OCI-LY7 (cell line): ENCODE measurements at regions not wholly inside any gene's neighbourhood (a gene's known extent, or its start where the extent isn't known, plus 50 kb on each side); places are given as distances from the start of the nearest gene placed in this dataset.

Experiments
- BruUV-seq: library from RNA; stranded (reverse); fragments of 400-500 nt; replicated peaks from 2 replicates; lab custom pipeline; 2021; lab: Mats Ljungman, UMichigan
- CTCF ChIA-PET: fragments of 300-600 bp; sonication (Branson Sonifier 250); formaldehyde crosslinking; loops from one replicate; lab custom pipeline; 2022; ENCODE audit warnings: antibody characterized with exemption; ENCODE audit not compliant: unreplicated experiment; lab: Charles Lee
- POLR2A ChIA-PET: fragments of 300-600 bp; sonication (Branson Sonifier 250); formaldehyde crosslinking; loops from one replicate; lab custom pipeline; 2022; ENCODE audit warnings: antibody characterized with exemption; lab: Charles Lee
- DNase-seq: peaks from one replicate; pipeline ENCODE4 v3.0.0-alpha.2; 2015; ENCODE audit warnings: low spot score
- H2AFZ ChIP-seq: fragments of 200-600 bp; sonication (generic), shearing (Covaris generic); 2 replicates; pipeline ENCODE4 v1.6.1; 2014; ENCODE audit warnings: mild to moderate bottlenecking, antibody characterized with exemption, low read length, moderate library complexity
- H3K27ac ChIP-seq: fragments of 200-600 bp; sonication (generic); 2 replicates; pipeline ENCODE4 v1.5.1; 2014; ENCODE audit warnings: mixed run types, low read depth, mild to moderate bottlenecking, moderate library complexity, low read length, inconsistent platforms; ENCODE audit not compliant: poor library complexity, severe bottlenecking
- H3K36me3 ChIP-seq: fragments of 200-600 bp; sonication (generic); 2 replicates; pipeline ENCODE4 v1.6.1; 2014; ENCODE audit warnings: mild to moderate bottlenecking, antibody characterized with exemption, low read length, moderate library complexity, mixed read lengths; ENCODE audit not compliant: insufficient read depth
- H3K4me1 ChIP-seq: fragments of 200-600 bp; sonication (generic); 2 replicates; pipeline ENCODE4 v1.5.1; 2014; ENCODE audit warnings: mild to moderate bottlenecking, low read length; ENCODE audit not compliant: insufficient read depth, poor library complexity, severe bottlenecking
- H3K4me2 ChIP-seq: fragments of 200-600 bp; sonication (generic); 2 replicates; pipeline ENCODE4 v1.6.1; 2014; ENCODE audit warnings: mild to moderate bottlenecking, low read length
- H3K4me3 ChIP-seq: fragments of 200-600 bp; sonication (generic); 2 replicates; pipeline ENCODE4 v1.5.1; 2014; ENCODE audit warnings: mild to moderate bottlenecking, low read depth, low read length; ENCODE audit not compliant: poor library complexity, severe bottlenecking
- H3K79me2 ChIP-seq: fragments of 200-600 bp; sonication (generic); 2 replicates; pipeline ENCODE4 v1.6.1; 2016; ENCODE audit warnings: low read depth, mild to moderate bottlenecking, low read length, moderate library complexity, mixed read lengths; ENCODE audit not compliant: insufficient read depth
- H3K9me2 ChIP-seq: fragments of 200-600 bp; sonication (generic); 2 replicates; pipeline ENCODE4 v1.6.1; 2016; ENCODE audit warnings: mild to moderate bottlenecking, low read length, mixed read lengths; ENCODE audit not compliant: insufficient read depth
- H3K9me3 ChIP-seq: fragments of 200-600 bp; sonication (generic); 2 replicates; pipeline ENCODE4 v1.6.1; 2014; ENCODE audit warnings: mild to moderate bottlenecking, mixed run types, low read length, mixed read lengths
- H4K20me1 ChIP-seq: fragments of 200-600 bp; sonication (generic); 2 replicates; pipeline ENCODE4 v1.6.1; 2014; ENCODE audit warnings: mild to moderate bottlenecking, antibody characterized with exemption, low read length, moderate library complexity, mixed read lengths; ENCODE audit not compliant: insufficient read depth
- EZH2phosphoT487 ChIP-seq: fragments of 200-600 bp; sonication (generic); IDR thresholded peaks from 2 replicates; pipeline ENCODE4 v1.6.1; 2018; ENCODE audit warnings: low read depth, borderline replicate concordance, mild to moderate bottlenecking, mixed run types, antibody characterized with exemption, low read length, moderate library complexity, mixed read lengths
- intact Hi-C: fragments of 100-400 bp; cut with micrococcal nuclease; formaldehyde crosslinking; loops from one replicate; pipeline ENCODE4 v1.10.0; 2022; ENCODE audit not compliant: unreplicated experiment
- TF ChIP-seq, protein P1 (sequence below): fragments of 200-600 bp; sonication (generic); conservative IDR thresholded peaks from 2 replicates; pipeline ENCODE4 v1.5.1; 2014; ENCODE audit warnings: mild to moderate bottlenecking, antibody characterized with exemption, low read length, moderate library complexity, mixed read lengths

DNA sequence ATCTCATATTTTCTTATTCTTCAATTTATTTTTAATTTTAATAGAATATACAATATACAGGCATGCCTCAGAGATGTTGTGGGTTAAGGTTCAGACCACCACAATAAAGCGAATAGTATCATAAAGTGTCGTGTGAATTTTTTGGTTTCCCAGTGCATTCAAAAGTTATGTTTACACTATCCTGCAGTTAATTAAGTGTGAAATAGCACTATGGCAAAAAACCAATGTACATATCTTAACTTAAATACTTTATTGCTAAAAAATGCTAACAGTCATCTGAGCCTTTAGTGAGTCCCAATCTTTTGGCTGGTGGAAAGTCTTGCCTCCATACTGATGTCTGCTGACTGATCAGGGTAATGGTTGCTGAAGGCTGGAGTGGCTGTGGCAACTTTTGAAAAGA lies 637.6 kb downstream of the TDRD15 start:
- no peaks in the 10 kb centered on the region for H3K36me3 ChIP-seq
- no peak overlapping the region for H3K27ac ChIP-seq
- no peaks in the 10 kb centered on the region for H3K4me1 ChIP-seq
- POLR2A ChIA-PET, result no interaction called here
- no peaks in the 10 kb centered on the region for H3K9me3 ChIP-seq
- TF ChIP-seq, protein P1, sequence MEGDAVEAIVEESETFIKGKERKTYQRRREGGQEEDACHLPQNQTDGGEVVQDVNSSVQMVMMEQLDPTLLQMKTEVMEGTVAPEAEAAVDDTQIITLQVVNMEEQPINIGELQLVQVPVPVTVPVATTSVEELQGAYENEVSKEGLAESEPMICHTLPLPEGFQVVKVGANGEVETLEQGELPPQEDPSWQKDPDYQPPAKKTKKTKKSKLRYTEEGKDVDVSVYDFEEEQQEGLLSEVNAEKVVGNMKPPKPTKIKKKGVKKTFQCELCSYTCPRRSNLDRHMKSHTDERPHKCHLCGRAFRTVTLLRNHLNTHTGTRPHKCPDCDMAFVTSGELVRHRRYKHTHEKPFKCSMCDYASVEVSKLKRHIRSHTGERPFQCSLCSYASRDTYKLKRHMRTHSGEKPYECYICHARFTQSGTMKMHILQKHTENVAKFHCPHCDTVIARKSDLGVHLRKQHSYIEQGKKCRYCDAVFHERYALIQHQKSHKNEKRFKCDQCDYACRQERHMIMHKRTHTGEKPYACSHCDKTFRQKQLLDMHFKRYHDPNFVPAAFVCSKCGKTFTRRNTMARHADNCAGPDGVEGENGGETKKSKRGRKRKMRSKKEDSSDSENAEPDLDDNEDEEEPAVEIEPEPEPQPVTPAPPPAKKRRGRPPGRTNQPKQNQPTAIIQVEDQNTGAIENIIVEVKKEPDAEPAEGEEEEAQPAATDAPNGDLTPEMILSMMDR, result no peak
- no peak for TF ChIP-seq EZH2phosphoT487
- H3K4me3 ChIP-seq, result no peak overlapping the region
- CTCF ChIA-PET, result no interaction called here
- no peak for DNase-seq
- intact Hi-C loops, result no loop called here
- no peak overlapping the region for H2AFZ ChIP-seq
- no peak overlapping the region for H3K4me2 ChIP-seq
- H3K9me2 ChIP-seq, result no peaks in the 10 kb centered on the region
- H4K20me1 ChIP-seq, result no peaks in the 10 kb centered on the region
- no peaks in the 10 kb centered on the region for H3K79me2 ChIP-seq
- no TSS peak for BruUV-seq

DNA sequence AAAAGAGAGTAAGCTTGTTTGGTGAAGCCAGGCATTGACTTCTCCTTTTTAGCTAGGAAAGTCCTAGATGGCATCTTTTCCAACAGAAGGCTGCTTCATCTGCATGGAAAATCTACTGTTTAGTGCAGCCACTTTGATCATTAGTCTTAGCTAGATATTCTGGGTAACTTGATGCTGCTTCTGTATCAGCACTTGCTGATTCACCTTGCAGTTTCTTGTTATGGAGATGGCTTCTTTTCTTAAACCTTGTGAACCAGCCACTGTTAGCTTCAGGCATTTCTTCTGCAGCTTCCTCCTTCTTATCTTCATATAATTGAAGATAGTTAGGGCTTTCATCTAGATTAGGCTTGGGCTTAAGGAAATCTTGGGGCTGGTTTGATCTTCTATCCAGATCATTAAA lies 639.7 kb downstream of the TDRD15 start:
- Histone ChIP-seq H3K9me2 (no peaks in the 10 kb centered on the region), H3K79me2 (no peaks in the 10 kb centered on the region), H3K9me3 (no peaks in the 10 kb centered on the region), H3K36me3 (no peaks in the 10 kb centered on the region), H2AFZ (no peak overlapping the region), H4K20me1 (no peaks in the 10 kb centered on the region), H3K4me1 (no peaks in the 10 kb centered on the region), H3K4me3 (no peak overlapping the region), H3K4me2 (no peak overlapping the region), H3K27ac (no peak overlapping the region)
- BruUV-seq, result no TSS peak
- ChIA-PET POLR2A (interaction anchor here (1.2 kb wide), 1 partner anchor 15 kb away, joined by 3 read pairs; no protein-coding TSS in a partner anchor), CTCF (no interaction called here)
- DNase-seq, result no peak
- TF ChIP-seq, protein P1, result no peak
- TF ChIP-seq EZH2phosphoT487, result no peak
- intact Hi-C loops, result no loop called here

DNA sequence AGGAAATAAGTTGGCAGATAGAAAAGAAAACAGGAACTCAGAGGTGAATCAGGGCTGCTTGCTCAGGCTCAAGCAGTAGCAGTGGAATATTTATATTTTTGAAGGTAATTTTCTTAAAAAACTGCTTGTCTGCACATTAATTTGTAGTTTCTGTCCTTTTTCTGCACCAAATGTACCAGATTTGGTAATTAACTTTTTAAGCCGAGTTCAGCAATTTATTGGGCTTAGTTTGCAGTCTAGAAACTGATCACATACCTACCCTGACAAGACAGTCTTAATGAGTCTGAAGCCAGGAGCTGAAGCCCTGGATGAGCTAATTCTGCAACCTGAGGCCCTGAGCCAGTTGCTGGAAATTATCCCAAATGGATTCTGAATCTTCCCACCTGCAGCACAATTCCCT lies 647.0 kb downstream of the TDRD15 start:
- H3K4me2 ChIP-seq, result no peak overlapping the region
- no peak for DNase-seq
- no peak overlapping the region for H3K4me3 ChIP-seq
- H3K4me1 ChIP-seq, result no peaks in the 10 kb centered on the region
- TF ChIP-seq EZH2phosphoT487, result no peak
- TF ChIP-seq, protein P1, result no peak
- H3K36me3 ChIP-seq, result no peaks in the 10 kb centered on the region
- H3K9me3 ChIP-seq, result no peaks in the 10 kb centered on the region
- intact Hi-C loops, result no loop called here
- no peaks in the 10 kb centered on the region for H3K79me2 ChIP-seq
- no peaks in the 10 kb centered on the region for H4K20me1 ChIP-seq
- no peak overlapping the region for H3K27ac ChIP-seq
- H3K9me2 ChIP-seq, result no peaks in the 10 kb centered on the region
- POLR2A ChIA-PET, result no interaction called here
- no peak overlapping the region for H2AFZ ChIP-seq
- CTCF ChIA-PET, result no interaction called here
- BruUV-seq, result no TSS peak
